ENCODE measurements at regions not wholly inside any gene's neighbourhood (a gene's known extent, or its start where the extent isn't known, plus 50 kb on each side); places are given as distances from the start of the nearest gene placed in this dataset.

DNA sequence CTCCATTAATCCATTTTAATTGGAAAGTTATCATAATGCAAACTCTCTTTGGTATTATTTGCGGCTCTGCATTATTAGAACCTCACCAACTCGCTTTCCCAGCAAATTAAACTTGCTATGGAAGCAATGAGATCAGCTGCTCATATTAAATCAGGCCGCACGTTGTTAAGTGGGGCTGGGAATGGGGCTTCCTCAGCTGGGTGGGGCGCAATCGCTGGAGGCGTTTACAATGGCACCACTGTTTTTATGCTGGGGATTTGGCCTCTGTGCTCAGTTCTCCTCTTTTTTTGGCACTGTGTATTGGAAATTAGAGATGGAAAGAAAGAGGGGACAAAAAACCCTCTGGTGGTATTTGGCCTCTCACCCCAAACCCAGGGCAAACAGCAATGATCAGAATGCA is 72.2 kb downstream of the RPLP1 start:
- intact Hi-C loops (cut with micrococcal nuclease) = loop anchor here (5.0 kb wide), 1 partner anchor 197 kb away; no protein-coding TSS in a partner anchor
- no peaks in the 10 kb centered on the region for H3K36me3 Mint-ChIP-seq (ENCODE audit: insufficient read depth, unreplicated experiment)
- H3K4me3 Mint-ChIP-seq (ENCODE audit: unreplicated experiment) = no peak overlapping the region
- H3K4me1 Mint-ChIP-seq (ENCODE audit: insufficient read depth, unreplicated experiment) = no peaks in the 10 kb centered on the region
- TF ChIP-seq, protein P1, sequence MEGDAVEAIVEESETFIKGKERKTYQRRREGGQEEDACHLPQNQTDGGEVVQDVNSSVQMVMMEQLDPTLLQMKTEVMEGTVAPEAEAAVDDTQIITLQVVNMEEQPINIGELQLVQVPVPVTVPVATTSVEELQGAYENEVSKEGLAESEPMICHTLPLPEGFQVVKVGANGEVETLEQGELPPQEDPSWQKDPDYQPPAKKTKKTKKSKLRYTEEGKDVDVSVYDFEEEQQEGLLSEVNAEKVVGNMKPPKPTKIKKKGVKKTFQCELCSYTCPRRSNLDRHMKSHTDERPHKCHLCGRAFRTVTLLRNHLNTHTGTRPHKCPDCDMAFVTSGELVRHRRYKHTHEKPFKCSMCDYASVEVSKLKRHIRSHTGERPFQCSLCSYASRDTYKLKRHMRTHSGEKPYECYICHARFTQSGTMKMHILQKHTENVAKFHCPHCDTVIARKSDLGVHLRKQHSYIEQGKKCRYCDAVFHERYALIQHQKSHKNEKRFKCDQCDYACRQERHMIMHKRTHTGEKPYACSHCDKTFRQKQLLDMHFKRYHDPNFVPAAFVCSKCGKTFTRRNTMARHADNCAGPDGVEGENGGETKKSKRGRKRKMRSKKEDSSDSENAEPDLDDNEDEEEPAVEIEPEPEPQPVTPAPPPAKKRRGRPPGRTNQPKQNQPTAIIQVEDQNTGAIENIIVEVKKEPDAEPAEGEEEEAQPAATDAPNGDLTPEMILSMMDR (IDR thresholded peaks at IDR 0.05; ENCODE audit: unreplicated experiment) = no peak
- ChIA-PET CTCF (interaction anchor here (0.6 to 1.3 kb wide), 3 partner anchors 20 to 183 kb away, joined by 3 to 4 read pairs (median 3); no protein-coding TSS in a partner anchor), POLR2A (no interaction called here)
- no peak for DNase-seq (ENCODE audit: unreplicated experiment)
- no TSS peak for BruUV-seq (replicated peaks)
- H3K27ac Mint-ChIP-seq (ENCODE audit: low read depth, unreplicated experiment) = no peak overlapping the region
- peaks cover 11% of the 10 kb centered on the region for H3K27me3 Mint-ChIP-seq (ENCODE audit: insufficient read depth, unreplicated experiment)
- no peaks in the 10 kb centered on the region for H3K9me3 Mint-ChIP-seq (ENCODE audit: unreplicated experiment)

DNA sequence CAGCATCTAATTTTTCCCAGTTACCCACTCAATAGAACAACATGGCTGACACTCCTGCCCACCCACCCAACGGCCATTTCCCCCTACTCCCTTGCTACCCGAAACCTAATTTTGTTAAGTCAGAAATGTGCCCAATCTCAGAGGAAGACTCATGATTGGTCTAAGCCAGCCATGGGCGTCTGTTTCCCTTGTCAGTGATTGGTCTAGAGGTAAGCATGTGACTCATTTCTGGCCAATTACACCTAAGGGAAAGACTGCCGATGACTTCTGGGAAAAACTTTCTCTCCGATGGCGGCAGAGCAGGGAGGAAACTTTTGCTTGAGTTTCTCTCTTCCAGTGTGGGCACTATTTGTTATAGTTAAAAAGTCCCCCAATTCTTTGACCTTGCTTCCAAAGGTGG is 72.9 kb downstream of the RPLP1 start:
- Mint-ChIP-seq H3K36me3 (ENCODE audit: insufficient read depth, unreplicated experiment) (no peaks in the 10 kb centered on the region), H3K4me1 (ENCODE audit: insufficient read depth, unreplicated experiment) (no peaks in the 10 kb centered on the region), H3K4me3 (ENCODE audit: unreplicated experiment) (no peak overlapping the region), H3K9me3 (ENCODE audit: unreplicated experiment) (no peaks in the 10 kb centered on the region), H3K27me3 (ENCODE audit: insufficient read depth, unreplicated experiment) (peaks cover 11% of the 10 kb centered on the region), H3K27ac (ENCODE audit: low read depth, unreplicated experiment) (no peak overlapping the region)
- TF ChIP-seq, protein P1 (IDR thresholded peaks at IDR 0.05; ENCODE audit: unreplicated experiment) = no peak
- POLR2A ChIA-PET = no interaction called here
- DNase-seq (ENCODE audit: unreplicated experiment) = no peak
- BruUV-seq (replicated peaks) = no TSS peak
- CTCF ChIA-PET = interaction anchor here (1.0 kb wide), 1 partner anchor 50 kb away, joined by 4 read pairs; no protein-coding TSS in a partner anchor
- intact Hi-C loops (cut with micrococcal nuclease) = no loop called here

DNA sequence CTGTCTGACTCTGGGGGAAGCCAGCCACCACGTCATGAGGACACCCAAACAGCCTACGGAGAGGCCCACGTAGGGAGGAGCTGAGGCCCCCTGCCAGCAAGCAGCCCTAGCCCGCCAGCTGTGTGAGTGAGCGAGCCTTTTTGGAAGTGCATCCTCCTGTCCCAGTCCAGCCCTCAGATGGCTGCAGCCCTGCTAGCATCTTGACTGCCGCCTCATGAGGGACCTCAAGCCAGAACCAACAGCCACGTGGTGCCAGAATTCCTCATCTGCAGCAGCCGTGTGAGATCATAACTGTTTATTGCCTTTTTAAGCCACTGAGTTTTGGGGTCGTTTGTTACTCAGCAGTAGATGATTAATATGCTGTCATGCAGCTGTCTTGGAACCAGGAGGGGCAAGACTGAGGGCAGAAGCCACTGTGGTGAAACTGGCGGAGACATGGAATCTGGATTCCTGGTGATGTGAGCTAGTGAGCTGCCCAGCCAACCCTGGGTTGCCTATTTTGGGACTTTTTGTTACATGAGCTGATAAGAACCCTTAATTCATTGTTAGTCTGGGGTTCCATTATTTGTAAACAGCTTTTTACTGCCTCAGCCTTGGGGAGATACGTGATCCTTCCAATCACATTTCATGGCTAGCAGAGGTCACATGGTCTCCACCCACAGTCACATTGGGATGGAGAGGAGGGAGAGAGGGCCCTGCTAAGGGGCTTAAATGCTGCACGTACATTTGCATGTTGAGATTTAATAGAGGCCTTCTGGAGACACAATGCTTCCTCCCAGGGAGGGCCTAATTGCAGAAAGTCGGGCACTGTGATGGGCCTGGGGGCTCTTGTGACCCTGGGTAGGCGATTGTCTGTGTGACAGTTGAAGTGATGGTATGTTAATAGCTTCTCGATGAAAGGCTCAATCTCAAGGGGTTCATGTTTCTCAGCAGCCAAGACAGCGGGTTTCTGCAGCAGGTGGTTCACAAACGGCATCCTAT is 73.8 kb downstream of the RPLP1 start:
- DNase-seq (ENCODE audit: unreplicated experiment) = no peak
- no peaks in the 10 kb centered on the region for H3K4me1 Mint-ChIP-seq (ENCODE audit: insufficient read depth, unreplicated experiment)
- no peaks in the 10 kb centered on the region for H3K9me3 Mint-ChIP-seq (ENCODE audit: unreplicated experiment)
- POLR2A ChIA-PET = interaction anchor here (0.6 kb wide), 1 partner anchor 1000 kb away, joined by 4 read pairs; no protein-coding TSS in a partner anchor
- no peak overlapping the region for H3K4me3 Mint-ChIP-seq (ENCODE audit: unreplicated experiment)
- H3K27ac Mint-ChIP-seq (ENCODE audit: low read depth, unreplicated experiment) = no peak overlapping the region
- CTCF ChIA-PET = interaction anchor here (1.0 kb wide), 1 partner anchor 49 kb away, joined by 4 read pairs; no protein-coding TSS in a partner anchor
- no peaks in the 10 kb centered on the region for H3K36me3 Mint-ChIP-seq (ENCODE audit: insufficient read depth, unreplicated experiment)
- TF ChIP-seq, protein P1 (IDR thresholded peaks at IDR 0.05; ENCODE audit: unreplicated experiment) = no peak
- H3K27me3 Mint-ChIP-seq (ENCODE audit: insufficient read depth, unreplicated experiment) = peaks cover 5% of the 10 kb centered on the region
- intact Hi-C loops (cut with micrococcal nuclease) = no loop called here
- no TSS peak for BruUV-seq (replicated peaks)

DNA sequence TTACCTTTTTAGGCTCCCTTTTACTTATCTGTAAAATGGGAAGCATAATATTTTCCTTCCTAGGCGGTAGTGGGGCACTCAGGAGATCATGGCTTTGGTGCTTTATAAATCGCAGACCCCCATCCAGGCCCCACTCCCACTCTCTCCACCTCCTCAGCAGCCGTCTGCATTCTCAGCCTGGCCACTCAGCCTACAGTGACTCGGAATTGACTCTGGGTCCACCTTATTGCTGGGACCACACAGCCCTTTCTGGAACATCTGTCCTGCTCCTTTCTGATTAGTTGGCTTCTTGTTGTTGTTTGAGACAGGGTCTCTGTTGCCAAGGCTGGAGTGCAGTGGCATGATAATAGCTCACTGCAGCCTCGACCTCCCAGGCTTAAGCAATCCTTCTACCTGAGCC is 76.5 kb downstream of the RPLP1 start:
- intact Hi-C loops (cut with micrococcal nuclease) = no loop called here
- CTCF ChIA-PET = interaction anchor here (3.3 kb wide), 1 partner anchor 7 kb away, joined by 14 read pairs; no protein-coding TSS in a partner anchor
- Mint-ChIP-seq H3K27ac (ENCODE audit: low read depth, unreplicated experiment) (no peak overlapping the region), H3K4me1 (ENCODE audit: insufficient read depth, unreplicated experiment) (no peaks in the 10 kb centered on the region), H3K36me3 (ENCODE audit: insufficient read depth, unreplicated experiment) (no peaks in the 10 kb centered on the region), H3K4me3 (ENCODE audit: unreplicated experiment) (no peak overlapping the region), H3K9me3 (ENCODE audit: unreplicated experiment) (no peaks in the 10 kb centered on the region), H3K27me3 (ENCODE audit: insufficient read depth, unreplicated experiment) (no peaks in the 10 kb centered on the region)
- POLR2A ChIA-PET = interaction anchor here (0.6 kb wide), 1 partner anchor 779 kb away, joined by 3 read pairs; no protein-coding TSS in a partner anchor
- no peak for DNase-seq (ENCODE audit: unreplicated experiment)
- TF ChIP-seq, protein P1 (IDR thresholded peaks at IDR 0.05; ENCODE audit: unreplicated experiment) = no peak
- BruUV-seq (replicated peaks) = no TSS peak
